Erythroblast (primary cell): ENCODE measurements at regions not wholly inside any gene's neighbourhood (a gene's known extent, or its start where the extent isn't known, plus 50 kb on each side); places are given as distances from the start of the nearest gene placed in this dataset.

Experiments
- DNase-seq, 2 experiments: peaks; one replicate each; lab custom pipeline; 2025; lab: John Stamatoyannopoulos, UW
- GATA1 ChIP-seq: IDR thresholded peaks from 2 replicates; pipeline ENCODE4 v1.6.1; 2011; ENCODE audit warnings: low read depth, mild to moderate bottlenecking, control low read depth, low read length, moderate library complexity
- POLR2A ChIP-seq: IDR thresholded peaks from 2 replicates; pipeline ENCODE4 v1.6.1; 2011; ENCODE audit warnings: mild to moderate bottlenecking, low read length

- no peak for DNase-seq
Observed at GRCh38 chr1:67559222-67559700, 125.7 kb upstream of the GADD45A start.

GRCh38 chr1:67560580-67561255 is 124.3 kb upstream of the GADD45A start:
- TF ChIP-seq POLR2A (no peak), GATA1 (no peak)
- no peak for DNase-seq

More at GRCh38 chr1:67559222-67559700, 125.7 kb upstream of the GADD45A start:
- TF ChIP-seq GATA1 (no peak), POLR2A (no peak)

GRCh38 chr1:67561704-67562113 is 123.3 kb upstream of the GADD45A start:
- DNase-seq: peak; percentile 80 to 92
- TF ChIP-seq GATA1: no peak

GRCh38 chr1:67563684-67564083 is 121.3 kb upstream of the GADD45A start:
- TF ChIP-seq GATA1 (no peak), POLR2A (no peak)

GRCh38 chr1:67564193-67564592 is 120.8 kb upstream of the GADD45A start:
- TF ChIP-seq POLR2A (no peak), GATA1 (no peak)
- DNase-seq: no peak

More at GRCh38 chr1:67563684-67564083, 121.3 kb upstream of the GADD45A start:
- no peak for DNase-seq

- TF ChIP-seq GATA1 (no peak), POLR2A (no peak)
- DNase-seq: no peak
Observed at GRCh38 chr1:67566803-67567377, 118.1 kb upstream of the GADD45A start.

- DNase-seq: no peak
- no peak for TF ChIP-seq GATA1
- no peak for TF ChIP-seq POLR2A
Observed at GRCh38 chr1:67570486-67571143, 114.4 kb upstream of the GADD45A start.

- TF ChIP-seq GATA1 (no peak), POLR2A (no peak)
Observed at GRCh38 chr1:67571406-67571805, 113.6 kb upstream of the GADD45A start.

GRCh38 chr1:67571901-67572593 is 113.0 kb upstream of the GADD45A start:
- TF ChIP-seq POLR2A (no peak), GATA1 (no peak)
- no peak for DNase-seq

More at GRCh38 chr1:67571406-67571805, 113.6 kb upstream of the GADD45A start:
- no peak for DNase-seq

- DNase-seq: no peak
- TF ChIP-seq GATA1: no peak
- no peak for TF ChIP-seq POLR2A
Observed at GRCh38 chr1:67572594-67573221, 112.3 kb upstream of the GADD45A start.

- no peak for TF ChIP-seq POLR2A
- TF ChIP-seq GATA1: no peak
- DNase-seq: no peak
Observed at GRCh38 chr1:67573311-67573872, 111.6 kb upstream of the GADD45A start.

GRCh38 chr1:67574221-67574620 is 110.8 kb upstream of the GADD45A start:
- no peak for DNase-seq
- no peak for TF ChIP-seq POLR2A
- no peak for TF ChIP-seq GATA1

GRCh38 chr1:67575861-67576260 is 109.1 kb upstream of the GADD45A start:
- no peak for DNase-seq
- no peak for TF ChIP-seq GATA1
- TF ChIP-seq POLR2A: no peak
